ENCODE measurements at regions not wholly inside any gene's neighbourhood (a gene's known extent, or its start where the extent isn't known, plus 50 kb on each side); places are given as distances from the start of the nearest gene placed in this dataset.
A peak's percentile ranks its signal among the peaks of the same experiment; 100 is the strongest.

DNA sequence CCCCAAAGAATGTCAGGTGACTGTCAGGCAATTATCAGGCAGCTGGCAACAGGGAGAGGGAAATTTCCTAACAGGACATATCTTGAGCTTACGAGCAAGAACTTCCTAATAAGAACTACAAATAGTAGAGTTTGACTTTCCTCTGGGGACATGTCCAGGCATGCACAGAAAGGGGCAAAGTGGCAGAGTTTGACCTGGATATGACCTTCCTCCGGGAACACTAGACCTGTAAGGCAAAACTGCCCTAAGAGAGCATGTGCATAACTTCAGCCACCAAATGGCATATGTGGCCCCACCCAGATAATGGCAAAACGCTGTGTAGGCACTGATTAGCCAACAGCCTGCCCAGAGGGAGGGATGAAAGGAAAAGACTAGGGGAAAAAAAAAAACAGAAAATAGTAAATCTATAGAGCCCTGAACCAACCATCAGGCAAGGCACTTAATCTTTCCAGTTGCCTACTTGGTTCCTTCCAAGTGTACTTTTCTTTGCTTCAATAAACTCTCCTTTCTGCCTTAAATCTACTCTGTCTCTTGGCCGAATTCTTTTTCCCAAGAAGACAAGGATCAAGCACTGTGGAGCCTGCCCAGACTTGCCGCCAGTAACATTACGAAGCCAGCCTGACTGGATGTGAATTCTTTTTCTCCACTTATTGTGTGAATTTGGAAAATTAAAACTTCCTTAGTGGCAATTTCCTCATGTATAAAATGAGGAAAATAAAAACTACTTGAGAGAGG is 164.1 kb downstream of the SPTSSA start:
- WGBS (ENCODE audit: low lambda C conversion rate): 38% methylated on average over 6 of the region's 6 CpGs
- Histone ChIP-seq H2AFZ (ENCODE audit: low read length) (peak overlapping the region; percentile 73), H3K79me2 (ENCODE audit: insufficient read depth, low read length) (no peaks in the 10 kb centered on the region), H3K4me2 (ENCODE audit: low read depth, low read length) (peak overlapping the region; percentile 20; the same call in 1 of the 2 replicates), H3K4me1 (ENCODE audit: insufficient read depth, low read length) (peaks cover 9% of the 10 kb centered on the region), H3K27ac (ENCODE audit: extremely low read length, insufficient read depth, low read length) (no peak overlapping the region), H4K20me1 (ENCODE audit: insufficient read depth, low read length) (no peaks in the 10 kb centered on the region), H3K36me3 (replicated peaks in 1 of 2; ENCODE audit: control insufficient read depth in 1 of 2, insufficient read depth in 2 of 2, low read length in 2 of 2) (no peaks in the 10 kb centered on the region), H3K9ac (ENCODE audit: insufficient read depth, low read depth, low read length) (no peak overlapping the region), H3K9me3 (ENCODE audit: low read length) (peaks cover 15% of the 10 kb centered on the region), H3K27me3 (ENCODE audit: control insufficient read depth in 1 of 2, insufficient read depth in 2 of 2, low read length in 2 of 2) (peaks cover 0 to 5% of the 10 kb centered on the region in 2 experiments; a peak in 2 of 5 replicates), H3K4me3 (replicated peaks in 1 of 3; ENCODE audit: insufficient read depth in 1 of 3, low read depth in 2 of 3, low read length in 3 of 3) (no peak overlapping the region)
- FAIRE-seq (peak; percentile 8), ATAC-seq (peak; percentile 59), DNase-seq (ENCODE audit: low spot score) (peak; percentile 55)
- ChIA-PET CTCF (ENCODE audit: low intra/inter-chr PET ratio, low total read pairs) (no interaction called here), POLR2A (no interaction called here)
- in situ Hi-C loops (cut with HindIII; ENCODE audit: extremely low pct_ligation_motif_present, low pct_unique_long_range_greater_than_20kb) (no loop called here), intact Hi-C loops (cut with micrococcal nuclease; ENCODE audit: unreplicated experiment) (no loop called here)
- BruUV-seq (replicated peaks): no TSS peak
- no peak for TF ChIP-seq JARID2 (CRISPR knock-in tag; IDR thresholded peaks at IDR 0.05; ENCODE audit: insufficient replicate concordance)
- no peak for TF ChIP-seq CREB1 (IDR thresholded peaks at IDR 0.05)
- no peak for TF ChIP-seq CREB1 (CRISPR knock-in tag; IDR thresholded peaks at IDR 0.05)
- TF ChIP-seq ZNF501 (CRISPR knock-in tag; IDR thresholded peaks at IDR 0.05): no peak
- TF ChIP-seq, protein P1, sequence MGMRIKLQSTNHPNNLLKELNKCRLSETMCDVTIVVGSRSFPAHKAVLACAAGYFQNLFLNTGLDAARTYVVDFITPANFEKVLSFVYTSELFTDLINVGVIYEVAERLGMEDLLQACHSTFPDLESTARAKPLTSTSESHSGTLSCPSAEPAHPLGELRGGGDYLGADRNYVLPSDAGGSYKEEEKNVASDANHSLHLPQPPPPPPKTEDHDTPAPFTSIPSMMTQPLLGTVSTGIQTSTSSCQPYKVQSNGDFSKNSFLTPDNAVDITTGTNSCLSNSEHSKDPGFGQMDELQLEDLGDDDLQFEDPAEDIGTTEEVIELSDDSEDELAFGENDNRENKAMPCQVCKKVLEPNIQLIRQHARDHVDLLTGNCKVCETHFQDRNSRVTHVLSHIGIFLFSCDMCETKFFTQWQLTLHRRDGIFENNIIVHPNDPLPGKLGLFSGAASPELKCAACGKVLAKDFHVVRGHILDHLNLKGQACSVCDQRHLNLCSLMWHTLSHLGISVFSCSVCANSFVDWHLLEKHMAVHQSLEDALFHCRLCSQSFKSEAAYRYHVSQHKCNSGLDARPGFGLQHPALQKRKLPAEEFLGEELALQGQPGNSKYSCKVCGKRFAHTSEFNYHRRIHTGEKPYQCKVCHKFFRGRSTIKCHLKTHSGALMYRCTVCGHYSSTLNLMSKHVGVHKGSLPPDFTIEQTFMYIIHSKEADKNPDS (CRISPR knock-in tag; IDR thresholded peaks at IDR 0.05): no peak
- TF ChIP-seq, protein P2, sequence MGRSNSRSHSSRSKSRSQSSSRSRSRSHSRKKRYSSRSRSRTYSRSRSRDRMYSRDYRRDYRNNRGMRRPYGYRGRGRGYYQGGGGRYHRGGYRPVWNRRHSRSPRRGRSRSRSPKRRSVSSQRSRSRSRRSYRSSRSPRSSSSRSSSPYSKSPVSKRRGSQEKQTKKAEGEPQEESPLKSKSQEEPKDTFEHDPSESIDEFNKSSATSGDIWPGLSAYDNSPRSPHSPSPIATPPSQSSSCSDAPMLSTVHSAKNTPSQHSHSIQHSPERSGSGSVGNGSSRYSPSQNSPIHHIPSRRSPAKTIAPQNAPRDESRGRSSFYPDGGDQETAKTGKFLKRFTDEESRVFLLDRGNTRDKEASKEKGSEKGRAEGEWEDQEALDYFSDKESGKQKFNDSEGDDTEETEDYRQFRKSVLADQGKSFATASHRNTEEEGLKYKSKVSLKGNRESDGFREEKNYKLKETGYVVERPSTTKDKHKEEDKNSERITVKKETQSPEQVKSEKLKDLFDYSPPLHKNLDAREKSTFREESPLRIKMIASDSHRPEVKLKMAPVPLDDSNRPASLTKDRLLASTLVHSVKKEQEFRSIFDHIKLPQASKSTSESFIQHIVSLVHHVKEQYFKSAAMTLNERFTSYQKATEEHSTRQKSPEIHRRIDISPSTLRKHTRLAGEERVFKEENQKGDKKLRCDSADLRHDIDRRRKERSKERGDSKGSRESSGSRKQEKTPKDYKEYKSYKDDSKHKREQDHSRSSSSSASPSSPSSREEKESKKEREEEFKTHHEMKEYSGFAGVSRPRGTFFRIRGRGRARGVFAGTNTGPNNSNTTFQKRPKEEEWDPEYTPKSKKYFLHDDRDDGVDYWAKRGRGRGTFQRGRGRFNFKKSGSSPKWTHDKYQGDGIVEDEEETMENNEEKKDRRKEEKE (IDR thresholded peaks at IDR 0.05): no peak
- TF ChIP-seq, protein P3, sequence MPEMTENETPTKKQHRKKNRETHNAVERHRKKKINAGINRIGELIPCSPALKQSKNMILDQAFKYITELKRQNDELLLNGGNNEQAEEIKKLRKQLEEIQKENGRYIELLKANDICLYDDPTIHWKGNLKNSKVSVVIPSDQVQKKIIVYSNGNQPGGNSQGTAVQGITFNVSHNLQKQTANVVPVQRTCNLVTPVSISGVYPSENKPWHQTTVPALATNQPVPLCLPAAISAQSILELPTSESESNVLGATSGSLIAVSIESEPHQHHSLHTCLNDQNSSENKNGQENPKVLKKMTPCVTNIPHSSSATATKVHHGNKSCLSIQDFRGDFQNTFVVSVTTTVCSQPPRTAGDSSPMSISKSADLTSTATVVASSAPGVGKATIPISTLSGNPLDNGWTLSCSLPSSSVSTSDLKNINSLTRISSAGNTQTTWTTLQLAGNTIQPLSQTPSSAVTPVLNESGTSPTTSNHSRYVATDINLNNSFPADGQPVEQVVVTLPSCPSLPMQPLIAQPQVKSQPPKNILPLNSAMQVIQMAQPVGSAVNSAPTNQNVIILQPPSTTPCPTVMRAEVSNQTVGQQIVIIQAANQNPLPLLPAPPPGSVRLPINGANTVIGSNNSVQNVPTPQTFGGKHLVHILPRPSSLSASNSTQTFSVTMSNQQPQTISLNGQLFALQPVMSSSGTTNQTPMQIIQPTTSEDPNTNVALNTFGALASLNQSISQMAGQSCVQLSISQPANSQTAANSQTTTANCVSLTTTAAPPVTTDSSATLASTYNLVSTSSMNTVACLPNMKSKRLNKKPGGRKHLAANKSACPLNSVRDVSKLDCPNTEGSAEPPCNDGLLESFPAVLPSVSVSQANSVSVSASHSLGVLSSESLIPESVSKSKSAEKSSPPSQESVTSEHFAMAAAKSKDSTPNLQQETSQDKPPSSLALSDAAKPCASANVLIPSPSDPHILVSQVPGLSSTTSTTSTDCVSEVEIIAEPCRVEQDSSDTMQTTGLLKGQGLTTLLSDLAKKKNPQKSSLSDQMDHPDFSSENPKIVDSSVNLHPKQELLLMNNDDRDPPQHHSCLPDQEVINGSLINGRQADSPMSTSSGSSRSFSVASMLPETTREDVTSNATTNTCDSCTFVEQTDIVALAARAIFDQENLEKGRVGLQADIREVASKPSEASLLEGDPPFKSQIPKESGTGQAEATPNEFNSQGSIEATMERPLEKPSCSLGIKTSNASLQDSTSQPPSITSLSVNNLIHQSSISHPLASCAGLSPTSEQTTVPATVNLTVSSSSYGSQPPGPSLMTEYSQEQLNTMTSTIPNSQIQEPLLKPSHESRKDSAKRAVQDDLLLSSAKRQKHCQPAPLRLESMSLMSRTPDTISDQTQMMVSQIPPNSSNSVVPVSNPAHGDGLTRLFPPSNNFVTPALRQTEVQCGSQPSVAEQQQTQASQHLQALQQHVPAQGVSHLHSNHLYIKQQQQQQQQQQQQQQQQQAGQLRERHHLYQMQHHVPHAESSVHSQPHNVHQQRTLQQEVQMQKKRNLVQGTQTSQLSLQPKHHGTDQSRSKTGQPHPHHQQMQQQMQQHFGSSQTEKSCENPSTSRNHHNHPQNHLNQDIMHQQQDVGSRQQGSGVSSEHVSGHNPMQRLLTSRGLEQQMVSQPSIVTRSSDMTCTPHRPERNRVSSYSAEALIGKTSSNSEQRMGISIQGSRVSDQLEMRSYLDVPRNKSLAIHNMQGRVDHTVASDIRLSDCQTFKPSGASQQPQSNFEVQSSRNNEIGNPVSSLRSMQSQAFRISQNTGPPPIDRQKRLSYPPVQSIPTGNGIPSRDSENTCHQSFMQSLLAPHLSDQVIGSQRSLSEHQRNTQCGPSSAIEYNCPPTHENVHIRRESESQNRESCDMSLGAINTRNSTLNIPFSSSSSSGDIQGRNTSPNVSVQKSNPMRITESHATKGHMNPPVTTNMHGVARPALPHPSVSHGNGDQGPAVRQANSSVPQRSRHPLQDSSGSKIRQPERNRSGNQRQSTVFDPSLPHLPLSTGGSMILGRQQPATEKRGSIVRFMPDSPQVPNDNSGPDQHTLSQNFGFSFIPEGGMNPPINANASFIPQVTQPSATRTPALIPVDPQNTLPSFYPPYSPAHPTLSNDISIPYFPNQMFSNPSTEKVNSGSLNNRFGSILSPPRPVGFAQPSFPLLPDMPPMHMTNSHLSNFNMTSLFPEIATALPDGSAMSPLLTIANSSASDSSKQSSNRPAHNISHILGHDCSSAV (CRISPR knock-in tag; IDR thresholded peaks at IDR 0.05; ENCODE audit: borderline replicate concordance): no peak
- no peak for TF ChIP-seq JUN (CRISPR knock-in tag; IDR thresholded peaks at IDR 0.05)
- TF ChIP-seq ZNF75D (CRISPR knock-in tag; IDR thresholded peaks at IDR 0.05; ENCODE audit: borderline replicate concordance): no peak

All from HepG2 (cell line).